Ascending aorta (tissue), 2 donors: ENCODE measurements at regions not wholly inside any gene's neighbourhood (a gene's known extent, or its start where the extent isn't known, plus 50 kb on each side); places are given as distances from the start of the nearest gene placed in this dataset.

ENCODE experiments used
- DNase-seq, 2 donors: peaks; one replicate each; pipeline ENCODE4 v3.0.0-alpha.2; 2019; ENCODE audit warnings: low spot score in 2 of 2
- H3K27ac ChIP-seq, 2 donors: fragments of 200-600 bp; sonication (generic); one replicate each; pipeline ENCODE4 v1.5.1; 2016 to 2017; ENCODE audit warnings: mild to moderate bottlenecking in 1 of 2
- H3K27me3 ChIP-seq: fragments of 200-600 bp; sonication (generic); one replicate; pipeline ENCODE4 v1.5.1; 2017
- H3K36me3 ChIP-seq, 2 donors: fragments of 200-600 bp; sonication (generic); one replicate each; pipeline ENCODE4 v1.5.1; 2016
- H3K4me1 ChIP-seq, 2 donors: fragments of 200-600 bp; sonication (generic); one replicate each; pipeline ENCODE4 v1.5.1; 2016 to 2017; ENCODE audit warnings: mild to moderate bottlenecking in 1 of 2
- H3K4me3 ChIP-seq, 2 donors: fragments of 200-600 bp; sonication (generic); one replicate each; pipeline ENCODE4 v1.5.1; 2016 to 2017; ENCODE audit warnings: mild to moderate bottlenecking in 1 of 2
- H3K9me3 ChIP-seq, 2 donors: fragments of 200-600 bp; sonication (generic); one replicate each; pipeline ENCODE4 v1.5.1; 2016
- intact Hi-C: fragments of 100-400 bp; cut with DNase I; formaldehyde crosslinking; loops from one replicate; pipeline ENCODE4 v1.15.1; 2023
- TF ChIP-seq, protein P1 (sequence below), 3 experiments: fragments of 200-600 bp in 2 of 3; fragments of 450-650 bp in 1 of 3; sonication (generic) in 2 of 3; IDR thresholded peaks; one replicate each; pipeline ENCODE4 v1.5.1; 2016 to 2019; ENCODE audit warnings: antibody characterized with exemption in 3 of 3, mild to moderate bottlenecking in 1 of 3, moderate library complexity in 1 of 3

DNA sequence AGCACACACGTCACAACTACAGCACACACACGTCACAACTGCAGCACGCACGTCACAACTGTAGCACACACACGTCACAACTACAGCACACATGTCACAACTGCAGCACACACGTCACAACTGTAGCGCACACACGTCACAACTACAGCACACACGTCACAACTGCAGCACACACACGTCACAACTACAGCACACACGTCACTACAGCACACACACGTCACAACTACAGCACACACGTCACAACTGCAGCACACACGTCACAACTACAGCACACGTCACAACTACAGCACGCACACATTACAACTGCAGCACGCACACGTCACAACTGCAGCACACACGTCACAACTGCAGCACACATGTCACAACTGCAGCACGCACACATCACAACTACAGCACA lies 322.6 kb upstream of the AJAP1 start:
- intact Hi-C loops, result no loop called here
- no peak for DNase-seq
- Histone ChIP-seq H3K36me3 (no peaks in the 10 kb centered on the region), H3K4me3 (no peak overlapping the region), H3K4me1 (no peaks in the 10 kb centered on the region), H3K27ac (no peak overlapping the region), H3K27me3 (no peaks in the 10 kb centered on the region), H3K9me3 (no peaks in the 10 kb centered on the region)
- TF ChIP-seq, protein P1, sequence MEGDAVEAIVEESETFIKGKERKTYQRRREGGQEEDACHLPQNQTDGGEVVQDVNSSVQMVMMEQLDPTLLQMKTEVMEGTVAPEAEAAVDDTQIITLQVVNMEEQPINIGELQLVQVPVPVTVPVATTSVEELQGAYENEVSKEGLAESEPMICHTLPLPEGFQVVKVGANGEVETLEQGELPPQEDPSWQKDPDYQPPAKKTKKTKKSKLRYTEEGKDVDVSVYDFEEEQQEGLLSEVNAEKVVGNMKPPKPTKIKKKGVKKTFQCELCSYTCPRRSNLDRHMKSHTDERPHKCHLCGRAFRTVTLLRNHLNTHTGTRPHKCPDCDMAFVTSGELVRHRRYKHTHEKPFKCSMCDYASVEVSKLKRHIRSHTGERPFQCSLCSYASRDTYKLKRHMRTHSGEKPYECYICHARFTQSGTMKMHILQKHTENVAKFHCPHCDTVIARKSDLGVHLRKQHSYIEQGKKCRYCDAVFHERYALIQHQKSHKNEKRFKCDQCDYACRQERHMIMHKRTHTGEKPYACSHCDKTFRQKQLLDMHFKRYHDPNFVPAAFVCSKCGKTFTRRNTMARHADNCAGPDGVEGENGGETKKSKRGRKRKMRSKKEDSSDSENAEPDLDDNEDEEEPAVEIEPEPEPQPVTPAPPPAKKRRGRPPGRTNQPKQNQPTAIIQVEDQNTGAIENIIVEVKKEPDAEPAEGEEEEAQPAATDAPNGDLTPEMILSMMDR (IDR thresholded peaks at IDR 0.05), result no peak

DNA sequence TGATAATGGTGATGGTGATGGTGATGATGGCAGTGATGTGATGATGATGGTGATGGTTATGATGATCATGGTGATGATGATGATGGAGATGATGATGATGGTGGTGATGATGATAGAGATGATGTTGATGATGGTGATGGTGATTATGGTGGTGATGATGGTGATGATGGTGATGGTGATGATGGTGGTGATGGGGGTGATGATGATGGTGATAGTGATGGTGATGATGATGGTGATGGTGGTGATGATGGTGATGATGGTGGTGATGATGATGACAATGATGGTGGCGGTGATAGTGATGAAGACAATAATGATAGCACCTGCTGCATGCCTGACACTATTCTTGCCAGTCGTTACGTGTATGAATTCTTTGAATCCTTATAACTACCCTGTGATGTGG lies 317.9 kb upstream of the AJAP1 start:
- no peaks in the 10 kb centered on the region for H3K9me3 ChIP-seq
- intact Hi-C loops, result no loop called here
- H3K4me3 ChIP-seq, result no peak overlapping the region
- DNase-seq, result no peak
- no peaks in the 10 kb centered on the region for H3K36me3 ChIP-seq
- H3K27me3 ChIP-seq, result no peaks in the 10 kb centered on the region
- no peak overlapping the region for H3K27ac ChIP-seq
- TF ChIP-seq, protein P1 (IDR thresholded peaks at IDR 0.05), result no peak
- H3K4me1 ChIP-seq, result no peaks in the 10 kb centered on the region

DNA sequence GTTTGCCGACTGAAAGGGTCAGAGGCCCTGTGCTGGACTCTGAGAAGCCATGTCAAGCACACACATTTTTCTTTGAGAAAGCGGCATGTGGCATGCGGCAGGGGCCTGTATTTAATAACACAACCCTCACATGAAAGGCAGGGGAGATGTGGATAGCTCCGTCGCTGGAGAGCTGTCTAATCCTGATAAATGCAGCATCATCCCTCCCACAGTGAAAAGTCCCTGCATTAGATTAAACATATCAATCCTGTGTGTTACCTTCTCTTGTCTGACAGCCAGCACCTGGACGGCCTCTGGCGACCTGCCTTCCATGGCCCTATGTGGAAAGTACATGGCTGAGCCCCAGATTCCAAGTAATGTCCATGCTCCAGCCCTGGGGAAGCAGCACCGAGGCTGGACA lies 313.0 kb upstream of the AJAP1 start:
- H3K27ac ChIP-seq, result no peak overlapping the region
- DNase-seq, result no peak
- intact Hi-C loops, result no loop called here
- H3K4me1 ChIP-seq, result no peaks in the 10 kb centered on the region
- H3K4me3 ChIP-seq, result no peak overlapping the region
- TF ChIP-seq, protein P1 (IDR thresholded peaks at IDR 0.05), result no peak
- H3K36me3 ChIP-seq, result no peaks in the 10 kb centered on the region
- no peaks in the 10 kb centered on the region for H3K9me3 ChIP-seq
- no peaks in the 10 kb centered on the region for H3K27me3 ChIP-seq

DNA sequence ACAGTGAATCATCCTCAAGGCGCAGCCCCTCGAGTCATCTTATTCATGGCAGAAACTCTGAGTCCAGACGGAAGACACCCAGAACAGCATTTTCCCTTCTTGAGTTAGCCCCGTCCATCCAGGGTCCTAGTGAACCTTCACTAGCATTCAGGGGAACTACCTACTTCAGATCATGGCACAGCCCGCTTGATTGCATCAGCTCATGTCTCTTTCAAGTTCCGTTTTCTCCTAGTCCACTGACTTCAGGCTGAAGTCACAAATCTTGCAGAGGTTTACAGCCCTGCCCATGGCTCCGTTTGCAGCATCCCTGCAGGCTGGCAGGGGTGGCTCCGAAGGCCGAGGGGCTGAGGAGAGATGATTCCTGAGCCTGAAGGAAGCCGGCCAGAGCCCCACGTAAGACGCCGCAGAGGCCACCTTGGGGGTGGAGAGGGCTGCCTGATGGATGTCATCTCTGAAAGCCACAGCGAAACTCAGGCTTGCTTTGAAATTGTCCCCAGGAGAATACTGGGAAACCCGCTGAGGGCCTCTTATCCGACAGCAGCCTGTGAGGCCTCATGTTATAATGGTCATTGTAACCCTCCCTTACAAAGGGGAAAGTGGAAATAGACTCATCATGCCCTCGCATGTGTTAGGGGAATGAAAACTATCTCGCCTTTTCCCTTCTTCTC lies 310.2 kb upstream of the AJAP1 start:
- no peaks in the 10 kb centered on the region for H3K27me3 ChIP-seq
- H3K36me3 ChIP-seq, result no peaks in the 10 kb centered on the region
- TF ChIP-seq, protein P1 (IDR thresholded peaks at IDR 0.05), result no peak
- H3K27ac ChIP-seq, result no peak overlapping the region
- no peaks in the 10 kb centered on the region for H3K9me3 ChIP-seq
- no peak overlapping the region for H3K4me3 ChIP-seq
- intact Hi-C loops, result no loop called here
- H3K4me1 ChIP-seq, result no peaks in the 10 kb centered on the region
- no peak for DNase-seq

DNA sequence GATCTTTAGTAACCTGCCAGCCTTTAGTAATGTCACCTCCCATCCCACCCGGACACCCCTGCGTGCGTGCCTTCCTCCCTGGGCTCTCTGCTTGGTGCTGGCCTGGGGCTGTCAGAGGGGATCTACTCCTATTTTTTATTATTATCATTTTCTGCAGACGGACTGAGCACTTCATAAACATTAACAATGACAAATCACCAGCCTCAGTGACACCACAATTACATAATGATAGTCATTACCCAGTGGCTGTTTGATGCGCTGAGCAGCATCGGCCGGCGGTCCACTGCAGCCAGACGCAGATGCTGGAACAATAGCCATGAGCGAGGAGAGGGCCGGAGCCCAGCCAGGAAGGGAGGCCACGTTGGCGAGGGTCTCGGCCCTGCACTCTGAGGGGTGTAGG lies 309.3 kb upstream of the AJAP1 start:
- intact Hi-C loops, result no loop called here
- Histone ChIP-seq H3K27me3 (no peaks in the 10 kb centered on the region), H3K27ac (no peak overlapping the region), H3K36me3 (no peaks in the 10 kb centered on the region), H3K9me3 (no peaks in the 10 kb centered on the region), H3K4me1 (no peaks in the 10 kb centered on the region), H3K4me3 (no peak overlapping the region)
- DNase-seq, result no peak
- TF ChIP-seq, protein P1 (IDR thresholded peaks at IDR 0.05), result no peak

DNA sequence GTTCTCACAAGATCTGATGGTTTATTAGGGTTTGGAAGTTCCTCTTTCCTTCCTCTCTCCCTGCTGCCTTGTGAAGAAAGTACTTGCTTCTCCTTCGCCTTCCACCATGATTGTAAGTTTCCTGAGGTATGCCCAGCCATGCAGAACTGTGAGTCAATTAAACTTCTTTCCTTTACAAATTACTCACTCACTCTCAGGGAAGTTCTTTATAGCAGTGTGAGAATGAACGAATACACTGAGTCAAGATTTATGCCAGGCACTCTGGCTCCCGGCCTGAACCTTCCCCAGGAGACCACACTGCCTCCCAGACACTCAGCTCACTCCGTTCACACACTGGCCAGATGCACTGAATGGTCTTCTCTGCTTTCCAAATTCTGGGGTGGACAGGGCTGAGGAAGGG lies 308.3 kb upstream of the AJAP1 start:
- H3K9me3 ChIP-seq, result no peaks in the 10 kb centered on the region
- intact Hi-C loops, result no loop called here
- H3K27ac ChIP-seq, result no peak overlapping the region
- H3K36me3 ChIP-seq, result no peaks in the 10 kb centered on the region
- no peak for DNase-seq
- no peaks in the 10 kb centered on the region for H3K4me1 ChIP-seq
- no peak overlapping the region for H3K4me3 ChIP-seq
- H3K27me3 ChIP-seq, result no peaks in the 10 kb centered on the region
- TF ChIP-seq, protein P1 (IDR thresholded peaks at IDR 0.05), result no peak
